ENCODE measurements at regions not wholly inside any gene's neighbourhood (a gene's known extent, or its start where the extent isn't known, plus 50 kb on each side); places are given as distances from the start of the nearest gene placed in this dataset.

GRCh38 chr2:163428187-163428586, 307.6 kb downstream of the FIGN start:
- Histone ChIP-seq H3K27ac (no peak overlapping the region), H3K4me3 (no peak overlapping the region), H3K4me1 (no peaks in the 10 kb centered on the region), H3K27me3 (peaks cover 0 to 4% of the 10 kb centered on the region in 2 donors), H3K9me3 (no peaks in the 10 kb centered on the region), H3K36me3 (replicated peaks in 1 of 2; ENCODE audit: insufficient read depth in 1 of 2, low read depth in 2 of 2) (no peaks in the 10 kb centered on the region)
- ATAC-seq = no peak
- 65 to 74% methylated on average over 4 of the region's 4 CpGs for WGBS, 2 donors
- TF ChIP-seq POLR2A (IDR thresholded peaks at IDR 0.05) (no peak), CTCF (IDR thresholded peaks at IDR 0.05) (no peak)
- DNase-seq = no peak
- intact Hi-C loops (cut with DNase I) = no loop called here

GRCh38 chr2:163420604-163421003, 315.2 kb downstream of the FIGN start:
- Histone ChIP-seq H3K4me3 (no peak overlapping the region), H3K27ac (no peak overlapping the region), H3K27me3 (no peaks in the 10 kb centered on the region), H3K4me1 (no peaks in the 10 kb centered on the region), H3K9me3 (no peaks in the 10 kb centered on the region), H3K36me3 (replicated peaks in 1 of 2; ENCODE audit: insufficient read depth in 1 of 2, low read depth in 2 of 2) (no peaks in the 10 kb centered on the region)
- DNase-seq = no peak
- TF ChIP-seq CTCF (IDR thresholded peaks at IDR 0.05) = no peak
- intact Hi-C loops (cut with DNase I) = no loop called here
- no peak for ATAC-seq
- 82 to 92% methylated on average over 2 of the region's 2 CpGs for WGBS, 2 donors

GRCh38 chr2:163419000-163419830, 316.6 kb downstream of the FIGN start:
- no peak overlapping the region for H3K27ac ChIP-seq
- no peaks in the 10 kb centered on the region for H3K27me3 ChIP-seq
- no peaks in the 10 kb centered on the region for H3K36me3 ChIP-seq (replicated peaks in 1 of 2; ENCODE audit: insufficient read depth in 1 of 2, low read depth in 2 of 2)
- TF ChIP-seq CTCF (IDR thresholded peaks at IDR 0.05) = no peak
- no peak for TF ChIP-seq POLR2A (IDR thresholded peaks at IDR 0.05)
- H3K4me3 ChIP-seq = no peak overlapping the region
- 57 to 66% methylated on average over 4 of the region's 4 CpGs for WGBS, 2 donors
- H3K4me1 ChIP-seq = no peaks in the 10 kb centered on the region
- no peak for DNase-seq
- ATAC-seq = no peak
- H3K9me3 ChIP-seq = no peaks in the 10 kb centered on the region
- intact Hi-C loops (cut with DNase I) = no loop called here

GRCh38 chr2:163417596-163418337, 318.0 kb downstream of the FIGN start:
- H3K36me3 ChIP-seq (replicated peaks in 1 of 2; ENCODE audit: insufficient read depth in 1 of 2, low read depth in 2 of 2) = no peaks in the 10 kb centered on the region
- intact Hi-C loops (cut with DNase I) = no loop called here
- TF ChIP-seq CTCF (IDR thresholded peaks at IDR 0.05) (no peak), POLR2A (IDR thresholded peaks at IDR 0.05) (no peak)
- H3K4me3 ChIP-seq = no peak overlapping the region
- no peaks in the 10 kb centered on the region for H3K4me1 ChIP-seq
- DNase-seq (no peak), ATAC-seq (no peak)
- H3K9me3 ChIP-seq = no peaks in the 10 kb centered on the region
- 62 to 67% methylated on average over 2 of the region's 2 CpGs for WGBS, 2 donors
- no peaks in the 10 kb centered on the region for H3K27me3 ChIP-seq
- H3K27ac ChIP-seq = no peak overlapping the region

All from body of pancreas (tissue), 4 donors.